ENCODE measurements at regions not wholly inside any gene's neighbourhood (a gene's known extent, or its start where the extent isn't known, plus 50 kb on each side); places are given as distances from the start of the nearest gene placed in this dataset.

GRCh38 chr15:91635080-91635479 is 218.4 kb upstream of the SLCO3A1 start:
- no peaks in the 10 kb centered on the region for H3K36me3 ChIP-seq (ENCODE audit: control insufficient read depth in 2 of 2, extremely low read depth in 1 of 2, insufficient read depth in 2 of 2, low read length in 2 of 2)
- no peaks in the 10 kb centered on the region for H3K4me1 ChIP-seq (ENCODE audit: control insufficient read depth, extremely low read depth, insufficient read depth, low read length)
- H3K4me3 ChIP-seq (ENCODE audit: control insufficient read depth in 2 of 3, extremely low read depth in 1 of 3, insufficient read depth in 2 of 3, low read depth in 1 of 3, low read length in 3 of 3), result no peak overlapping the region
- H3K9me1 ChIP-seq (ENCODE audit: control insufficient read depth, extremely low read depth, insufficient read depth, low read length), result no peaks in the 10 kb centered on the region
- H3K9me3 ChIP-seq (ENCODE audit: control insufficient read depth, low read depth, low read length), result no peaks in the 10 kb centered on the region
- H4K20me1 ChIP-seq (ENCODE audit: control insufficient read depth, extremely low read depth, insufficient read depth, low read length), result no peaks in the 10 kb centered on the region
- dilution Hi-C loops (cut with MboI; ENCODE audit: extremely low pct_ligation_motif_present, low sequenced_read_pairs), result no loop called here
- H3K27me3 ChIP-seq (ENCODE audit: control insufficient read depth, extremely low read depth, insufficient read depth, low read length), result no peaks in the 10 kb centered on the region
- no peak overlapping the region for H3K4me2 ChIP-seq (ENCODE audit: control insufficient read depth, extremely low read depth, insufficient read depth, low read depth, low read length)
- no peak overlapping the region for H3K27ac ChIP-seq (ENCODE audit: control insufficient read depth, insufficient read depth, low read length)
- H3K9ac ChIP-seq (ENCODE audit: control insufficient read depth, extremely low read depth, insufficient read depth, low read length), result no peak overlapping the region
- no peaks in the 10 kb centered on the region for H3K79me2 ChIP-seq (ENCODE audit: control insufficient read depth, insufficient read depth, low read length)
- H2AFZ ChIP-seq (ENCODE audit: control insufficient read depth, low read length), result no peak overlapping the region
- DNase-seq (ENCODE audit: low read depth, low spot score) (no peak), FAIRE-seq (no peak)
- TF ChIP-seq EZH2 (IDR thresholded peaks at IDR 0.05; ENCODE audit: low read length) (no peak), CTCF (optimal IDR thresholded peaks at IDR 0.05 in 1 of 3, IDR thresholded peaks at IDR 0.05 in 1 of 3, conservative IDR thresholded peaks at IDR 0.05 in 1 of 3; ENCODE audit: extremely low read depth in 1 of 3, insufficient read depth in 2 of 3, low read length in 3 of 3) (no peak)

GRCh38 chr15:91635641-91636040 is 217.9 kb upstream of the SLCO3A1 start:
- Histone ChIP-seq H3K4me2 (ENCODE audit: control insufficient read depth, extremely low read depth, insufficient read depth, low read depth, low read length) (no peak overlapping the region), H3K79me2 (ENCODE audit: control insufficient read depth, insufficient read depth, low read length) (no peaks in the 10 kb centered on the region), H3K36me3 (ENCODE audit: control insufficient read depth in 2 of 2, extremely low read depth in 1 of 2, insufficient read depth in 2 of 2, low read length in 2 of 2) (no peaks in the 10 kb centered on the region), H2AFZ (ENCODE audit: control insufficient read depth, low read length) (no peak overlapping the region), H3K9me1 (ENCODE audit: control insufficient read depth, extremely low read depth, insufficient read depth, low read length) (no peaks in the 10 kb centered on the region), H3K9me3 (ENCODE audit: control insufficient read depth, low read depth, low read length) (no peaks in the 10 kb centered on the region), H3K9ac (ENCODE audit: control insufficient read depth, extremely low read depth, insufficient read depth, low read length) (no peak overlapping the region), H3K27me3 (ENCODE audit: control insufficient read depth, extremely low read depth, insufficient read depth, low read length) (no peaks in the 10 kb centered on the region), H4K20me1 (ENCODE audit: control insufficient read depth, extremely low read depth, insufficient read depth, low read length) (no peaks in the 10 kb centered on the region), H3K27ac (ENCODE audit: control insufficient read depth, insufficient read depth, low read length) (no peak overlapping the region), H3K4me3 (ENCODE audit: control insufficient read depth in 2 of 3, extremely low read depth in 1 of 3, insufficient read depth in 2 of 3, low read depth in 1 of 3, low read length in 3 of 3) (no peak overlapping the region), H3K4me1 (ENCODE audit: control insufficient read depth, extremely low read depth, insufficient read depth, low read length) (no peaks in the 10 kb centered on the region)
- dilution Hi-C loops (cut with MboI; ENCODE audit: extremely low pct_ligation_motif_present, low sequenced_read_pairs), result no loop called here
- DNase-seq (ENCODE audit: low read depth, low spot score) (no peak), FAIRE-seq (no peak)
- TF ChIP-seq CTCF (optimal IDR thresholded peaks at IDR 0.05 in 1 of 3, IDR thresholded peaks at IDR 0.05 in 1 of 3, conservative IDR thresholded peaks at IDR 0.05 in 1 of 3; ENCODE audit: extremely low read depth in 1 of 3, insufficient read depth in 2 of 3, low read length in 3 of 3), result no peak
- TF ChIP-seq EZH2 (IDR thresholded peaks at IDR 0.05; ENCODE audit: low read length), result no peak

All from keratinocyte (primary cell).